C4-2B (cell line): ENCODE measurements at regions not wholly inside any gene's neighbourhood (a gene's known extent, or its start where the extent isn't known, plus 50 kb on each side); places are given as distances from the start of the nearest gene placed in this dataset.

Experiments
- ZFX ChIP-seq: fragments of 450-650 bp; IDR thresholded peaks from 2 replicates; pipeline ENCODE4 v1.6.1; 2017
- TF ChIP-seq, protein P1 (sequence below): fragments of 450-650 bp; conservative IDR thresholded peaks from 2 replicates; pipeline ENCODE4 v1.5.1; 2017; ENCODE audit warnings: mild to moderate bottlenecking

DNA sequence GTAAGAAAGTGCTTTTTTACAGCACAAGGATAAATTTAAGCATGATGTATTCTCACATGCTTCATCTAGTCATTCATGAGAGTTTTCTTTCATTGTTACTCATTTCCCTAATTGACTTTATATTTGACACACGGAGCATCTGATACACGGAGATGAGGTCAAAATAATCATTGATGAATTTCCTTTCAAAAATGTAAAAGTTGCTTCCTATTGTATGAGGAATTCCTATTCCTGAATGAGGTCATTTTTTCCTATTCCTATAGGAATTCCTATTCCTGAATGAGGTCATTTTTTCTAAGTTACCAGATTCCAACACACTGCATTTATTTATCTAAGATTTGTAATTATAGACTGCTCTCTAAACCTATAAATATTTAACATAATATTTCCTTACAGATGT lies 316.7 kb upstream of the KITLG start:
- TF ChIP-seq, protein P1, sequence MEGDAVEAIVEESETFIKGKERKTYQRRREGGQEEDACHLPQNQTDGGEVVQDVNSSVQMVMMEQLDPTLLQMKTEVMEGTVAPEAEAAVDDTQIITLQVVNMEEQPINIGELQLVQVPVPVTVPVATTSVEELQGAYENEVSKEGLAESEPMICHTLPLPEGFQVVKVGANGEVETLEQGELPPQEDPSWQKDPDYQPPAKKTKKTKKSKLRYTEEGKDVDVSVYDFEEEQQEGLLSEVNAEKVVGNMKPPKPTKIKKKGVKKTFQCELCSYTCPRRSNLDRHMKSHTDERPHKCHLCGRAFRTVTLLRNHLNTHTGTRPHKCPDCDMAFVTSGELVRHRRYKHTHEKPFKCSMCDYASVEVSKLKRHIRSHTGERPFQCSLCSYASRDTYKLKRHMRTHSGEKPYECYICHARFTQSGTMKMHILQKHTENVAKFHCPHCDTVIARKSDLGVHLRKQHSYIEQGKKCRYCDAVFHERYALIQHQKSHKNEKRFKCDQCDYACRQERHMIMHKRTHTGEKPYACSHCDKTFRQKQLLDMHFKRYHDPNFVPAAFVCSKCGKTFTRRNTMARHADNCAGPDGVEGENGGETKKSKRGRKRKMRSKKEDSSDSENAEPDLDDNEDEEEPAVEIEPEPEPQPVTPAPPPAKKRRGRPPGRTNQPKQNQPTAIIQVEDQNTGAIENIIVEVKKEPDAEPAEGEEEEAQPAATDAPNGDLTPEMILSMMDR: no peak
- no peak for TF ChIP-seq ZFX
